Aorta (tissue), 5 donors: ENCODE measurements at regions not wholly inside any gene's neighbourhood (a gene's known extent, or its start where the extent isn't known, plus 50 kb on each side); places are given as distances from the start of the nearest gene placed in this dataset.

Experiments
- ATAC-seq: fragments of 200-7000 bp; cut with Tn5 transposase; one replicate; pipeline ENCODE4 v1.9.1; 2022; ENCODE audit warnings: moderate library complexity; ENCODE audit not compliant: low FRiP score
- DNase-seq, 2 donors: peaks; one replicate each; pipeline ENCODE4 v3.0.0-alpha.2; 2020
- H3K27ac ChIP-seq, 2 donors: one replicate each; pipeline ENCODE4 v1.5.1; 2013; ENCODE audit warnings: low read length in 2 of 2, mild to moderate bottlenecking in 2 of 2, moderate library complexity in 2 of 2, control low read depth in 1 of 2, inconsistent platforms in 1 of 2, low read depth in 1 of 2
- H3K27me3 ChIP-seq, 2 donors: one replicate each; pipeline ENCODE4 v1.6.1; 2013; ENCODE audit warnings: control low read depth in 1 of 2, low read length in 1 of 2, mild to moderate bottlenecking in 1 of 2, moderate library complexity in 1 of 2; ENCODE audit not compliant: insufficient read depth in 2 of 2, control insufficient read depth in 1 of 2
- H3K36me3 ChIP-seq, 2 donors: one replicate each; pipeline ENCODE4 v1.6.1; 2013; ENCODE audit warnings: control low read depth in 1 of 2, low read length in 1 of 2, mild to moderate bottlenecking in 1 of 2; ENCODE audit not compliant: insufficient read depth in 2 of 2, control insufficient read depth in 1 of 2
- H3K4me1 ChIP-seq, 2 donors: one replicate each; pipeline ENCODE4 v1.6.1; 2013; ENCODE audit warnings: low read length in 2 of 2, control low read depth in 1 of 2, mild to moderate bottlenecking in 1 of 2, moderate library complexity in 1 of 2; ENCODE audit not compliant: insufficient read depth in 2 of 2, control insufficient read depth in 1 of 2
- H3K4me3 ChIP-seq, 2 donors: one replicate each; pipeline ENCODE4 v1.5.1; 2013; ENCODE audit warnings: low read length in 2 of 2, control low read depth in 1 of 2, mild to moderate bottlenecking in 1 of 2
- H3K9me3 ChIP-seq: one replicate; pipeline ENCODE4 v1.6.1; 2013; ENCODE audit warnings: mild to moderate bottlenecking, low read length; ENCODE audit not compliant: control insufficient read depth
- WGBS, 2 donors: extraction: QIAGEN DNeasy Blood & Tissue Kit; methylation state at CpG; one replicate each; pipeline ENCODE4 v1.1.7; 2013; 5-methylcytosine and 5-hydroxymethylcytosine counted together
- intact Hi-C, 2 donors: fragments of 100-400 bp; cut with DNase I; formaldehyde crosslinking; loops; one replicate each; pipeline versions ENCODE4 v1.14.2 to v1.15.0; 2022
- donor health status: healthy with polysubstance abuse.
- donor health status: Bipolar disorder and iron deficiency.
- donor health status: DM: no; HTN: no; CAD: no.
- donor health status: DM: no; HTN: no; CAD: no.
- donor health status: DM: yes; HTN: yes; CAD: no.

DNA sequence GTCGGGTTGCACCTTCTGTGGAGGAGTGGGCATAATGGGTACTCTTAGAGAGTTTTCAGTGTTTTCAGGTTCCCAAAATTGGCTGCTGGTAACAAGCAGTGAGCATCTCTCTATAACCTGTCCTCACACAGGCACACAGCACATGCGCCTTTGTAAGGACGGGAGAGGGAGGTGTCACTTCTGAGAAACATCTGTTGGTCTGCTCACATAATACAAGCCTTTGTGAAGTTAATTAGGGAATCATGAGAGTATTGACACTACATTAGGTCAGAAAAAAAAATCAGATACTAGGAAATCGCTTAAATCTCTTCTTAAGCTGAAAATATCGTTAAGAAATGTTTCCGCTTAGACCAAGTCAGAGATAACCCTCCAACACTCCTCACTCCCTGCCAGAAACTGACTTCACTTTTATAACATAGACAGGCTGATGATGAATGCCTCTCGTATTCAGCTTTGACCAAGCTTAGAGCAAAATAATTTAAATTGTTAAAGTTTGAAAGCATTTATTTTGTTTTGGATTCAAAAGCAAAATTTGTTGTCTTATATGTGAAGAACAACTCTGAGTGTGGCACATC, 769.7 kb downstream of the TNS3 start:
- intact Hi-C loops = no loop called here
- Histone ChIP-seq H3K4me3 (no peak overlapping the region), H3K27me3 (no peaks in the 10 kb centered on the region), H3K4me1 (no peaks in the 10 kb centered on the region), H3K9me3 (no peaks in the 10 kb centered on the region), H3K27ac (no peak overlapping the region), H3K36me3 (no peaks in the 10 kb centered on the region)
- no peak for ATAC-seq
- WGBS, 2 donors = 45 to 46% methylated on average over 7 of the region's 7 CpGs
- no peak for DNase-seq

DNA sequence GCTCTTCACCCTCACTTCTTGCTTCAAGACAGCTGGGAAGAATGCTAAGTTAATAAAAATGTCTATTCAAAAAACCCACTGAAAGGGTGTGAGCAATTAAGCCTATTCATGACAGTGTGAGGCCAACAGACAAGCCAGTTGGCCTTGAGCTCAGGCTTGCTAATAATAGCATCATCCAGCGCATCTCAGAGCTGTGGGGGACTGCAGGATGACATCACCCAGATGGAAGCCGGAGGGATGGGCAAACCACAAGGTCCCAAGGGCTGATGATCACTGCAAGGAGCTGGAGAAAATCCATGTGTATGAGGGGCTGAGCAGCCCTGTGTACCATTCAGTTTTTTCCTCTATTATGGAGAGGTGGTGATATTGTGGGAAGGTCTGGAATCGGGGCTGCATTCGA, 770.4 kb downstream of the TNS3 start:
- Histone ChIP-seq H3K27me3 (no peaks in the 10 kb centered on the region), H3K4me3 (no peak overlapping the region), H3K36me3 (no peaks in the 10 kb centered on the region), H3K9me3 (no peaks in the 10 kb centered on the region), H3K4me1 (no peaks in the 10 kb centered on the region), H3K27ac (no peak overlapping the region)
- WGBS, 2 donors = 59 to 75% methylated on average over 4 of the region's 4 CpGs
- DNase-seq (peak in 1 of 2 donors; percentile 58), ATAC-seq (peak; percentile 42)
- intact Hi-C loops = no loop called here

DNA sequence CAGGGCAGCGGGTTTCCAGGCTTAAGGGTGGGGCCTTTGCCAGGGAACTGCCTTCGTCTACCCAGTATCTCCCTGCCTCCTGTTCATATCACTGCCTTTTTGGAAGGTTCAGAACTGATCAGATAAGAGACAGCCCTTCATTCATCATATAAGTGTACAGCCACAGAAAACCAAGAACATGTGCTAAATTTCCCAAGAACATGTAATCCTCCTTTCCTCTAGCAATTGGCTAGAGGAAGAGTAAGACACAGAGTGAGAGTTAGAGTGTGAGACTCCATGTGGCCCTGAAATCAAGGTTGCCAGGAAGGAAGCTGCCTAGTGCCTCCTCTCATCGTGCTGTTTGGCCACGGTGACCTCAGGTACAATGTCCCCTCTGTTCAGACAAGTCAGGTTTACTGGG, 770.9 kb downstream of the TNS3 start:
- Histone ChIP-seq H3K27me3 (no peaks in the 10 kb centered on the region), H3K9me3 (no peaks in the 10 kb centered on the region), H3K4me1 (no peaks in the 10 kb centered on the region), H3K27ac (no peak overlapping the region), H3K36me3 (no peaks in the 10 kb centered on the region), H3K4me3 (no peak overlapping the region)
- WGBS, 2 donors = 81 to 97% methylated on average over 4 of the region's 4 CpGs
- intact Hi-C loops = no loop called here
- ATAC-seq = peak; percentile 35
- DNase-seq = no peak

DNA sequence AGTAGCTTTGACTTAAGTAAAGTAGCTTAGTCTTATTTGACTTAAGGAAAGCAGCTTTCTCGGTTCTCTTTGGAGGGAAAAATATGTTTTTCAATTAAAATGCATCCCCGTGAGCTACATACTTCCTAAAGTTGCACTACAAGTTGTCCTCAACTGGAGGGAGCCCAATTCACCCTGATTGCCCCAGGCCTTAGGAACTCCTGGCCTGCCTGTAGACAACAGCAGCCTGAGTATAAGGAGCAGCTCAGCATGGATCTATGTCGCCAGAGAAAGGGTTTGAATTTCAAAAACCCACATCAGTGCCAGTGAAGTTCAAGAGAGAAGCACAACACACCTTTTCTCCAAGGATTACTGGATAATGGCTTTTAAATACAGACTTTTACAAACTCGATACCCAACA, 772.0 kb downstream of the TNS3 start:
- DNase-seq = no peak
- H3K36me3 ChIP-seq = no peaks in the 10 kb centered on the region

DNA sequence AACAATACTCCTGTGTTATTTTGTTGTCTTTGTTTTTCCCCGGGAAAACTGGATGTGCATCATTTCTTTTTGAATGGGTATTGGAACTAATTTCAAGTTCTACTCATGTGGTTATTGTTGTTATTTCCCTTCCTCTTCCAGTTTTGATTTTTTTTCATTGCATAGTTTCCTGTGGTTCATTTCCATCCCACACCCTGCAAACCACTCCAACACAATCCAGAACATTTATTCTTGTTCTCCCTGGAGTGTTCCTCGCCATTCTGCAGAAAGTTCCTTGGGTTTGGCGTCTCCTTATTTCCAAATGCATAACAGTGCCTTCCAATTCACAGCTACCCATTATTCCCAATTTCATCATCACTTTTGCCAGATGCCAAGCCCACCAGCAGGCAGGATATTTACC, 775.1 kb downstream of the TNS3 start:
- DNase-seq (no peak), ATAC-seq (no peak)
- H3K27ac ChIP-seq = no peak overlapping the region
- no peaks in the 10 kb centered on the region for H3K36me3 ChIP-seq
- no peaks in the 10 kb centered on the region for H3K27me3 ChIP-seq
- H3K4me3 ChIP-seq = no peak overlapping the region
- WGBS, 2 donors = 44 to 49% methylated on average over 3 of the region's 3 CpGs
- H3K4me1 ChIP-seq = no peaks in the 10 kb centered on the region
- no peaks in the 10 kb centered on the region for H3K9me3 ChIP-seq
- intact Hi-C loops = no loop called here

More for the DNA sequence above, 772.0 kb downstream of the TNS3 start:
- no peak for ATAC-seq
- H3K27ac ChIP-seq = no peak overlapping the region
- H3K9me3 ChIP-seq = no peaks in the 10 kb centered on the region
- H3K4me3 ChIP-seq = no peak overlapping the region
- intact Hi-C loops = no loop called here
- 95 to 98% methylated on average over 4 of the region's 4 CpGs for whole genome bisulfite sequencing, 2 donors
- no peaks in the 10 kb centered on the region for H3K4me1 ChIP-seq
- H3K27me3 ChIP-seq = no peaks in the 10 kb centered on the region

DNA sequence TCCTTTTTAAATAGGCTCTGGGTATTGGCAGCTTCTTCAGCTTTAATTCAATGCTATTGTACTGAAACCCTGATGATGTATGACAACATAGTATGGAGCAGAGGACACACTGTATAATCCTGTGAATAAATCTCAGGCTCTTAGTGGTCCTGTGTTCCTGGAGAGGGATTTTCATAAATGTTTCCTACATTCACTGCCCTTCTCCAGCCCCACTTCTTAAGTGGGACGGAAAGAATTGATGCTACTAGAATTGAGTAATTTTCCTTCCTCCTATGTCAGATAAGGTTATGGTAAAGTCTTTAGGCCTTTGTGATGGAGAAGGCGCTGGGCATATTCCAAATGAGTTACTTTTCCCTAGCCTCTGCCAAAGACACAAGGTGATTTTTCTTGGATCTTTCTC, 779.4 kb downstream of the TNS3 start:
- Histone ChIP-seq H3K4me3 (no peak overlapping the region), H3K27ac (no peak overlapping the region), H3K9me3 (no peaks in the 10 kb centered on the region), H3K36me3 (no peaks in the 10 kb centered on the region), H3K27me3 (no peaks in the 10 kb centered on the region), H3K4me1 (no peaks in the 10 kb centered on the region)
- ATAC-seq (no peak), DNase-seq (no peak)
- 96 to 97% methylated on average over 2 of the region's 2 CpGs for WGBS, 2 donors
- intact Hi-C loops = no loop called here

DNA sequence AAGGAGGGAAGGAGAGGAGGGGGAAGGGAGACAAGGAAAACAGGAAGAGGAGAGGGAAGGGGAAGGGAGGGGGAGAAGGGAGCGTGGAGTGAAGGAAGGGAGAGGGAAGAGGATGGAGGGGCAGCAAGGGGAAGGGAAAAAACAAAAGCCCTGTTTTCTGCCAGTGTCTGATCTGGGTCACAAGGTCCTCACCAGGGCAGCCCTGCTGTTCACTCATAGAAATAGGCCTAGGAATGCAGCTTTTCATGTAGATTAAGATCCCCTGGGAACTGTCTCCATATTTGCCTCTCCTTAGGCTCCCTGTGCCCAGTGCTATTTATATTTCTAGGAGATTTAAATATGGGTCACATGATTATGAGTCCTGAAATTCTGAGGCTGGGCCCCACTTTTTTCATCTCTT, 790.7 kb downstream of the TNS3 start:
- Histone ChIP-seq H3K36me3 (no peaks in the 10 kb centered on the region), H3K27ac (no peak overlapping the region), H3K9me3 (no peaks in the 10 kb centered on the region), H3K27me3 (no peaks in the 10 kb centered on the region), H3K4me3 (no peak overlapping the region), H3K4me1 (peaks cover 0 to 2% of the 10 kb centered on the region in 2 donors)
- 44 to 84% methylated on average over 1 of the region's 1 CpG for WGBS, 2 donors
- DNase-seq = no peak
- ATAC-seq = no peak
- intact Hi-C loops = no loop called here

DNA sequence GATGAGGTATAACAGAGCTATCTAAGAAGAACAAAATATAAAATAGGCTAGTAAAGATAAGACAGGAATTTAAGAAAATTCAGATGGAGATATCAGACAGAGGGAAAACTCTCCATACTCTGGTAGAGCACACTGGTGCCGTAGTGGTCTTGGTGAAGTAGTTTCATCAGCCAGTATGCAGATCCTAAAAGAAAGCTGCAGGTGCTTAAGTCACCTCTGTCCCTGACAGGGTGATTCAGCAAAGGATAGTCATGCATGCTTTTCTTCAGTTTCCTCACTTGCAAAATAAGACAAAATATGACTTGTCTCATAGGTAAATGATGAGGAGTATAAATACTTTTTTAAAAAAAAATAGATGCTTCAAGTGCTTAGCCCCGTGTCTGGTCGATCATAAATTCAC, 794.9 kb downstream of the TNS3 start:
- Histone ChIP-seq H3K36me3 (no peaks in the 10 kb centered on the region), H3K9me3 (no peaks in the 10 kb centered on the region), H3K27me3 (no peaks in the 10 kb centered on the region), H3K4me3 (no peak overlapping the region), H3K4me1 (peaks cover 0 to 4% of the 10 kb centered on the region in 2 donors), H3K27ac (no peak overlapping the region)
- WGBS, 2 donors = 89 to 95% methylated on average over 3 of the region's 3 CpGs
- DNase-seq = no peak
- intact Hi-C loops = no loop called here
- no peak for ATAC-seq

DNA sequence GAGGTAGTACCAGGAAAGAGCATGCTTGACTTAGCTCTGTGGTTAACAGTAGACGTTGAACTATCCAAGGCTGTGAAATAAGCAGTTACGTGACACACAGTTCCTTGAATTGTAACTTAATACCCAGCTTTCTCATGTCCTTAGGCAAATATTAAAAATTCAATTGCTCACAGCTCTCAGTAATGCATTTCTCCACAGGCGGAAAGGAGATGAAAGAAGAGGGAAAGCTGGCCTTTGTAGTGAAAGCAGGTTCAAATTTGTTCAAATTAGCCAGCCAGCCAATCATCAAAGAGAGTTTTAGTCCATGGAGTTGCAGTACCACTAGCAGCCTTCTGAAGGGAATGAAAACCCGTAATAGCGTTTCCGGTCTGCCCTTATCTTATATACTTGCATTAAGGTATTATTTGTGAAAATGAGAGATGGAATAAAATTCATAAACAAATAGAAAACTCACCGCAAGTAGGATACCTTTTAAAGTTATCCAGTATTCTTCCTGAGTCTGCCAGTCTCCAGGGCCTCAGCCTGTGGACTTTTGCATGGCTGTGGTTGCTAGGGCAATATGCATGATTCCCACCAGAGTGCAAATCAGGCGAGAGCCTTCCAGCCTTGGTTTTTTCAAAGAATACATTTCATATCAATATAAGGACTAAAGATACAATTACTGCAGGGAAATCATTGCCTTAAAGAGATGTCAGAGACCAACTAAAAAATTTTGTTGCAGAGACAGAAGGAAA, 795.5 kb downstream of the TNS3 start:
- Histone ChIP-seq H3K27me3 (no peaks in the 10 kb centered on the region), H3K4me1 (peaks cover 0 to 4% of the 10 kb centered on the region in 2 donors), H3K9me3 (peaks cover 1% of the 10 kb centered on the region), H3K4me3 (no peak overlapping the region), H3K36me3 (no peaks in the 10 kb centered on the region), H3K27ac (no peak overlapping the region)
- no peak for ATAC-seq
- intact Hi-C loops = no loop called here
- WGBS, 2 donors = 79 to 86% methylated on average over 8 of the region's 8 CpGs
- no peak for DNase-seq
